ENCODE measurements at regions not wholly inside any gene's neighbourhood (a gene's known extent, or its start where the extent isn't known, plus 50 kb on each side); places are given as distances from the start of the nearest gene placed in this dataset.
"Not testable (repeated sequence)": the region's sequence is repeated elsewhere in the genome, so short reads cannot be mapped to it uniquely, and the experiment has no call there.

GRCh38 chr15:25173241-25174028 is 218.6 kb downstream of the SNRPN start:
- no peaks in the 10 kb centered on the region for H3K27me3 Mint-ChIP-seq (ENCODE audit: insufficient read depth, unreplicated experiment)
- Histone ChIP-seq H3K4me1 (no peaks in the 10 kb centered on the region), H3K4me3 (ENCODE audit: low read depth, low read length) (no peak overlapping the region), H3K9me3 (peaks cover 63% of the 10 kb centered on the region), H3K27me3 (replicated peaks; ENCODE audit: control insufficient read depth, insufficient read depth, low read length) (no peaks in the 10 kb centered on the region), H3K36me3 (ENCODE audit: control insufficient read depth, insufficient read depth, low read length) (no peaks in the 10 kb centered on the region; the same call in 1 of the 2 replicates)
- no peaks in the 10 kb centered on the region for H3K4me1 Mint-ChIP-seq (ENCODE audit: low read depth, unreplicated experiment)
- TF ChIP-seq CTCF (IDR thresholded peaks at IDR 0.05; ENCODE audit: insufficient read depth in 1 of 2, low read depth in 1 of 2, low read length in 1 of 2, severe bottlenecking in 1 of 2, unreplicated experiment in 1 of 2), result no peak
- ChIA-PET POLR2A (no interaction called here), CTCF (no interaction called here)
- peaks cover 18% of the 10 kb centered on the region for H3K9me3 Mint-ChIP-seq (ENCODE audit: unreplicated experiment)
- no peak for DNase-seq
- no TSS peak for BruUV-seq (replicated peaks)
- no peak overlapping the region for H3K4me3 Mint-ChIP-seq (ENCODE audit: unreplicated experiment)
- intact Hi-C loops (cut with micrococcal nuclease; ENCODE audit: unreplicated experiment), result no loop called here
- no peak overlapping the region for H3K27ac Mint-ChIP-seq (ENCODE audit: unreplicated experiment)
- H3K36me3 Mint-ChIP-seq (ENCODE audit: insufficient read depth, unreplicated experiment), result no peaks in the 10 kb centered on the region

- H3K4me1 Mint-ChIP-seq (ENCODE audit: low read depth, unreplicated experiment); H3K4me1 ChIP-seq; H3K27ac Mint-ChIP-seq (ENCODE audit: unreplicated experiment); CTCF ChIA-PET; H3K36me3 Mint-ChIP-seq (ENCODE audit: insufficient read depth, unreplicated experiment); H3K27me3 ChIP-seq (replicated peaks; ENCODE audit: control insufficient read depth, insufficient read depth, low read length); BruUV-seq (replicated peaks); H3K4me3 Mint-ChIP-seq (ENCODE audit: unreplicated experiment); H3K4me3 ChIP-seq (ENCODE audit: low read depth, low read length); POLR2A ChIA-PET; intact Hi-C loops (cut with micrococcal nuclease; ENCODE audit: unreplicated experiment); H3K36me3 ChIP-seq (ENCODE audit: control insufficient read depth, insufficient read depth, low read length); H3K27me3 Mint-ChIP-seq (ENCODE audit: insufficient read depth, unreplicated experiment): not testable (repeated sequence)
- H3K9me3 Mint-ChIP-seq (ENCODE audit: unreplicated experiment), result peaks cover 18% of the 10 kb centered on the region
- peak; percentile 25 to 33 for DNase-seq
- H3K9me3 ChIP-seq, result peaks cover 68% of the 10 kb centered on the region
Observed at GRCh38 chr15:25174149-25174548, 219.4 kb downstream of the SNRPN start.

- Mint-ChIP-seq H3K27ac (ENCODE audit: unreplicated experiment) (no peak overlapping the region), H3K4me1 (ENCODE audit: low read depth, unreplicated experiment) (no peaks in the 10 kb centered on the region), H3K9me3 (ENCODE audit: unreplicated experiment) (peaks cover 22% of the 10 kb centered on the region), H3K4me3 (ENCODE audit: unreplicated experiment) (no peak overlapping the region), H3K36me3 (ENCODE audit: insufficient read depth, unreplicated experiment) (no peaks in the 10 kb centered on the region), H3K27me3 (ENCODE audit: insufficient read depth, unreplicated experiment) (no peaks in the 10 kb centered on the region)
- no peak for TF ChIP-seq CTCF (IDR thresholded peaks at IDR 0.05; ENCODE audit: insufficient read depth in 1 of 2, low read depth in 1 of 2, low read length in 1 of 2, severe bottlenecking in 1 of 2, unreplicated experiment in 1 of 2)
- intact Hi-C loops (cut with micrococcal nuclease; ENCODE audit: unreplicated experiment), result no loop called here
- no TSS peak for BruUV-seq (replicated peaks)
- Histone ChIP-seq H3K4me1 (no peaks in the 10 kb centered on the region), H3K4me3 (ENCODE audit: low read depth, low read length) (no peak overlapping the region), H3K27me3 (replicated peaks; ENCODE audit: control insufficient read depth, insufficient read depth, low read length) (no peaks in the 10 kb centered on the region), H3K36me3 (ENCODE audit: control insufficient read depth, insufficient read depth, low read length) (no peaks in the 10 kb centered on the region; the same call in 1 of the 2 replicates), H3K9me3 (peaks cover 78% of the 10 kb centered on the region)
- ChIA-PET POLR2A (no interaction called here), CTCF (no interaction called here)
- DNase-seq, result peak in 1 of 2 experiments; percentile 20
Observed at GRCh38 chr15:25175033-25175788, 220.4 kb downstream of the SNRPN start.
